HCT116 (cell line): ENCODE measurements at regions not wholly inside any gene's neighbourhood (a gene's known extent, or its start where the extent isn't known, plus 50 kb on each side); places are given as distances from the start of the nearest gene placed in this dataset.

Experiments used
- ATAC-seq: fragments of 200-7000 bp; cut with Tn5 transposase; 2 replicates; pipeline ENCODE4 v1.9.1; 2020; ENCODE audit warnings: mild to moderate bottlenecking, moderate library complexity
- BruUV-seq: library from RNA; stranded (reverse); fragments of 400-500 nt; replicated peaks from 2 replicates; lab custom pipeline; 2021; lab: Mats Ljungman, UMichigan
- CTCF ChIA-PET: fragments of 300-600 bp; sonication (Branson Sonifier 250); formaldehyde crosslinking; loops from one replicate; lab custom pipeline; 2021; ENCODE audit warnings: antibody characterized with exemption; lab: Charles Lee
- POLR2A ChIA-PET: fragments of 300-600, 350-600 bp; sonication (Branson Sonifier 250); formaldehyde crosslinking; loops from one replicate; lab custom pipeline; 2021; ENCODE audit warnings: antibody characterized with exemption; lab: Charles Lee
- RAD21 ChIA-PET, 2 experiments: fragments of 300-600 bp; sonication (Branson Sonifier 250); formaldehyde crosslinking; loops; one replicate each; lab custom pipeline; 2023; ENCODE audit warnings: low total read pairs in 2 of 2; ENCODE audit not compliant: uncharacterized antibody in 2 of 2, unreplicated experiment in 2 of 2, low non-redundant PET in 1 of 2; lab: Charles Lee
- DNase-seq: peaks from one replicate; pipeline ENCODE4 v3.0.0-alpha.2; 2010; ENCODE audit warnings: low read depth, low spot score
- H2AFZ ChIP-seq: fragments of 200-600 bp; shearing (Covaris generic), sonication (generic); 2 replicates; pipeline ENCODE4 v1.6.1; 2017; ENCODE audit warnings: low read depth, mixed run types, mixed read lengths, antibody characterized with exemption, low read length; ENCODE audit not compliant: poor library complexity, severe bottlenecking
- H3K27ac ChIP-seq: 2 replicates; pipeline ENCODE4 v1.5.1; 2012; ENCODE audit warnings: low read depth, low read length
- H3K27me3 ChIP-seq: fragments of 200-600 bp; sonication (generic); 2 replicates; pipeline ENCODE4 v1.6.1; 2016; ENCODE audit warnings: mixed run types, low read length, mixed read lengths; ENCODE audit not compliant: insufficient read depth
- H3K36me3 ChIP-seq, 2 experiments: fragments of 200-500 bp in 1 of 2; fragments of 200-600 bp in 1 of 2; sonication (Bioruptor generic) in 1 of 2; sonication (generic) in 1 of 2; 2 replicates each; pipeline versions ENCODE4 v1.5.1 to v1.6.1; 2014 to 2016; ENCODE audit warnings: low read length in 2 of 2, inconsistent platforms in 1 of 2, mixed read lengths in 1 of 2, mixed run types in 1 of 2; ENCODE audit not compliant: insufficient read depth in 2 of 2, control insufficient read depth in 1 of 2
- H3K4me1 ChIP-seq, 2 experiments: fragments of 200-600 bp in 1 of 2; sonication (generic) in 1 of 2; 2 replicates each; pipeline versions ENCODE4 v1.5.1 to v1.6.1; 2012 to 2017; ENCODE audit warnings: low read length in 2 of 2, inconsistent platforms in 1 of 2, mild to moderate bottlenecking in 1 of 2, mixed read lengths in 1 of 2, mixed run types in 1 of 2, moderate library complexity in 1 of 2; ENCODE audit not compliant: insufficient read depth in 2 of 2, control insufficient read depth in 1 of 2
- H3K4me2 ChIP-seq: fragments of 200-600 bp; sonication (generic); 2 replicates; pipeline ENCODE4 v1.6.1; 2017; ENCODE audit warnings: mixed run types, low read length, mixed read lengths
- H3K4me3 ChIP-seq, 2 experiments: fragments of 200-600 bp in 1 of 2; sonication (generic) in 1 of 2; replicated peaks in 1 of 2; 2 replicates each; pipeline ENCODE4 v1.5.1; 2011 to 2016; ENCODE audit warnings: low read length in 2 of 2, control low read depth in 1 of 2, low read depth in 1 of 2, mild to moderate bottlenecking in 1 of 2, mixed read lengths in 1 of 2, mixed run types in 1 of 2
- H3K79me2 ChIP-seq: fragments of 200-600 bp; sonication (generic); 2 replicates; pipeline ENCODE4 v1.6.1; 2017; ENCODE audit warnings: mild to moderate bottlenecking, mixed run types, low read length, moderate library complexity, mixed read lengths; ENCODE audit not compliant: insufficient read depth
- H3K9ac ChIP-seq: fragments of 200-600 bp; sonication (generic); 2 replicates; pipeline ENCODE4 v1.6.1; 2016; ENCODE audit warnings: low read length, mixed read lengths
- H3K9me2 ChIP-seq: fragments of 200-600 bp; sonication (generic), shearing (Covaris generic); 2 replicates; pipeline ENCODE4 v1.6.1; 2017; ENCODE audit warnings: mixed run types, mild to moderate bottlenecking, moderate library complexity; ENCODE audit not compliant: insufficient read depth
- H3K9me3 ChIP-seq, 2 experiments: fragments of 200-500 bp in 1 of 2; fragments of 200-600 bp in 1 of 2; sonication (Bioruptor generic) in 1 of 2; sonication (generic) in 1 of 2; 2 replicates each; pipeline ENCODE4 v1.6.1; 2014 to 2017; ENCODE audit warnings: low read length in 2 of 2, mixed read lengths in 2 of 2, inconsistent platforms in 1 of 2, low read depth in 1 of 2, mild to moderate bottlenecking in 1 of 2, mixed run types in 1 of 2, moderate library complexity in 1 of 2; ENCODE audit not compliant: control insufficient read depth in 1 of 2, insufficient read depth in 1 of 2
- H4K20me1 ChIP-seq: fragments of 200-600 bp; sonication (generic), shearing (Covaris generic); 2 replicates; pipeline ENCODE4 v1.6.1; 2017; ENCODE audit warnings: mixed run types, mild to moderate bottlenecking, moderate library complexity; ENCODE audit not compliant: insufficient read depth
- CBX3 ChIP-seq: IDR thresholded peaks from 2 replicates; pipeline ENCODE4 v1.6.1; 2012; ENCODE audit warnings: low read depth
- CTCF ChIP-seq, 3 experiments: fragments of 200-600 bp in 1 of 3; sonication (generic) in 1 of 3; IDR thresholded peaks in 2 of 3; conservative IDR thresholded peaks in 1 of 3; 2 replicates each; pipeline ENCODE4 v1.5.1; 2012 to 2017; ENCODE audit warnings: low read depth in 2 of 3, low read length in 2 of 3, antibody characterized with exemption in 1 of 3, borderline replicate concordance in 1 of 3, control low read depth in 1 of 3, mild to moderate bottlenecking in 1 of 3, mixed read lengths in 1 of 3, mixed run types in 1 of 3, moderate library complexity in 1 of 3; ENCODE audit not compliant: insufficient read depth in 1 of 3
- EGR1 ChIP-seq: IDR thresholded peaks from 2 replicates; pipeline ENCODE4 v1.6.1; 2012; ENCODE audit warnings: low read depth
- ELF1 ChIP-seq: IDR thresholded peaks from 2 replicates; pipeline ENCODE4 v1.6.1; 2012; ENCODE audit warnings: low read depth, borderline replicate concordance
- EZH2 ChIP-seq: fragments of 200-600 bp; sonication (generic); IDR thresholded peaks from 2 replicates; pipeline ENCODE4 v1.6.1; 2017; ENCODE audit warnings: antibody characterized with exemption, mixed run types
- FOSL1 ChIP-seq: IDR thresholded peaks from 2 replicates; pipeline ENCODE4 v1.6.1; 2012; ENCODE audit warnings: low read depth
- JUND ChIP-seq: IDR thresholded peaks from 2 replicates; pipeline ENCODE4 v1.6.1; 2012
- MAX ChIP-seq: IDR thresholded peaks from 2 replicates; pipeline ENCODE4 v1.6.1; 2012
- POLR2A ChIP-seq: IDR thresholded peaks from 2 replicates; pipeline ENCODE4 v1.7.0; 2011; ENCODE audit warnings: borderline replicate concordance; ENCODE audit not compliant: insufficient read depth, insufficient read length; ENCODE audit errors: extremely low read depth
- POLR2AphosphoS5 ChIP-seq: IDR thresholded peaks from 2 replicates; pipeline ENCODE4 v1.6.1; 2011; ENCODE audit warnings: mild to moderate bottlenecking, low read depth, low read length, moderate library complexity
- RAD21 ChIP-seq: IDR thresholded peaks from 2 replicates; pipeline ENCODE4 v1.6.1; 2012; ENCODE audit warnings: low read depth, mild to moderate bottlenecking
- SIN3A ChIP-seq: IDR thresholded peaks from 2 replicates; pipeline ENCODE4 v1.6.1; 2012; ENCODE audit warnings: low read depth
- SP1 ChIP-seq: IDR thresholded peaks from 2 replicates; pipeline ENCODE4 v1.6.1; 2012; ENCODE audit warnings: low read depth
- SRF ChIP-seq: IDR thresholded peaks from 2 replicates; pipeline ENCODE4 v1.6.1; 2012; ENCODE audit warnings: low read depth
- YY1 ChIP-seq: IDR thresholded peaks from 2 replicates; pipeline ENCODE4 v1.6.1; 2011; ENCODE audit warnings: low read length, low read depth, moderate library complexity, mild to moderate bottlenecking; ENCODE audit not compliant: insufficient replicate concordance; ENCODE audit errors: extremely low read depth
- ZFX ChIP-seq: fragments of 450-650 bp; IDR thresholded peaks from 2 replicates; pipeline ENCODE4 v1.6.1; 2017
- ZNF274 ChIP-seq: fragments of 200-500 bp; sonication (Bioruptor generic); IDR thresholded peaks from 2 replicates; pipeline ENCODE4 v1.6.1; 2014; ENCODE audit warnings: mild to moderate bottlenecking, low read depth, low read length, inconsistent platforms
- intact Hi-C: fragments of 100-400 bp; cut with micrococcal nuclease; formaldehyde crosslinking; loops from 2 replicates; pipeline ENCODE4 v1.10.0; 2022
- TF ChIP-seq, protein P1 (sequence below): IDR thresholded peaks from 2 replicates; pipeline ENCODE4 v1.6.1; 2012; ENCODE audit warnings: low read depth
- TF ChIP-seq, protein P2 (sequence below): IDR thresholded peaks from 2 replicates; pipeline ENCODE4 v1.6.1; 2012
- TF ChIP-seq, protein P3 (sequence below): IDR thresholded peaks from 2 replicates; pipeline ENCODE4 v1.6.1; 2011; ENCODE audit warnings: mild to moderate bottlenecking, low read length, moderate library complexity; ENCODE audit not compliant: insufficient replicate concordance; ENCODE audit errors: extremely low read depth

GRCh38 chr3:110504901-110505300 is 566.7 kb upstream of the NECTIN3 start:
- intact Hi-C loops: no loop called here
- H3K79me2 ChIP-seq: no peaks in the 10 kb centered on the region
- H3K9me2 ChIP-seq: no peaks in the 10 kb centered on the region
- no peak overlapping the region for H3K27ac ChIP-seq
- H2AFZ ChIP-seq: peak overlapping the region; percentile 68
- no peaks in the 10 kb centered on the region for H4K20me1 ChIP-seq
- BruUV-seq: no TSS peak
- H3K4me1 ChIP-seq: no peaks in the 10 kb centered on the region; a peak in 1 of 4 replicates
- H3K4me3 ChIP-seq: no peak overlapping the region
- TF ChIP-seq EZH2 (no peak), RAD21 (no peak), ZNF274 (no peak), CBX3 (no peak), POLR2A (no peak), FOSL1 (no peak), POLR2AphosphoS5 (no peak), ZFX (no peak), MAX (no peak), SRF (no peak), SP1 (no peak), YY1 (no peak), ELF1 (no peak), CTCF (IDR thresholded peaks at IDR 0.05 in 2 of 3, conservative IDR thresholded peaks at IDR 0.05 in 1 of 3; ENCODE audit: borderline replicate concordance in 1 of 3, insufficient read depth in 1 of 3, low read depth in 2 of 3, low read length in 2 of 3) (no peak), JUND (no peak), EGR1 (no peak), SIN3A (no peak)
- TF ChIP-seq, protein P1, sequence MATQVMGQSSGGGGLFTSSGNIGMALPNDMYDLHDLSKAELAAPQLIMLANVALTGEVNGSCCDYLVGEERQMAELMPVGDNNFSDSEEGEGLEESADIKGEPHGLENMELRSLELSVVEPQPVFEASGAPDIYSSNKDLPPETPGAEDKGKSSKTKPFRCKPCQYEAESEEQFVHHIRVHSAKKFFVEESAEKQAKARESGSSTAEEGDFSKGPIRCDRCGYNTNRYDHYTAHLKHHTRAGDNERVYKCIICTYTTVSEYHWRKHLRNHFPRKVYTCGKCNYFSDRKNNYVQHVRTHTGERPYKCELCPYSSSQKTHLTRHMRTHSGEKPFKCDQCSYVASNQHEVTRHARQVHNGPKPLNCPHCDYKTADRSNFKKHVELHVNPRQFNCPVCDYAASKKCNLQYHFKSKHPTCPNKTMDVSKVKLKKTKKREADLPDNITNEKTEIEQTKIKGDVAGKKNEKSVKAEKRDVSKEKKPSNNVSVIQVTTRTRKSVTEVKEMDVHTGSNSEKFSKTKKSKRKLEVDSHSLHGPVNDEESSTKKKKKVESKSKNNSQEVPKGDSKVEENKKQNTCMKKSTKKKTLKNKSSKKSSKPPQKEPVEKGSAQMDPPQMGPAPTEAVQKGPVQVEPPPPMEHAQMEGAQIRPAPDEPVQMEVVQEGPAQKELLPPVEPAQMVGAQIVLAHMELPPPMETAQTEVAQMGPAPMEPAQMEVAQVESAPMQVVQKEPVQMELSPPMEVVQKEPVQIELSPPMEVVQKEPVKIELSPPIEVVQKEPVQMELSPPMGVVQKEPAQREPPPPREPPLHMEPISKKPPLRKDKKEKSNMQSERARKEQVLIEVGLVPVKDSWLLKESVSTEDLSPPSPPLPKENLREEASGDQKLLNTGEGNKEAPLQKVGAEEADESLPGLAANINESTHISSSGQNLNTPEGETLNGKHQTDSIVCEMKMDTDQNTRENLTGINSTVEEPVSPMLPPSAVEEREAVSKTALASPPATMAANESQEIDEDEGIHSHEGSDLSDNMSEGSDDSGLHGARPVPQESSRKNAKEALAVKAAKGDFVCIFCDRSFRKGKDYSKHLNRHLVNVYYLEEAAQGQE: no peak
- TF ChIP-seq, protein P2, sequence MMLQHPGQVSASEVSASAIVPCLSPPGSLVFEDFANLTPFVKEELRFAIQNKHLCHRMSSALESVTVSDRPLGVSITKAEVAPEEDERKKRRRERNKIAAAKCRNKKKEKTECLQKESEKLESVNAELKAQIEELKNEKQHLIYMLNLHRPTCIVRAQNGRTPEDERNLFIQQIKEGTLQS: no peak
- TF ChIP-seq, protein P3, sequence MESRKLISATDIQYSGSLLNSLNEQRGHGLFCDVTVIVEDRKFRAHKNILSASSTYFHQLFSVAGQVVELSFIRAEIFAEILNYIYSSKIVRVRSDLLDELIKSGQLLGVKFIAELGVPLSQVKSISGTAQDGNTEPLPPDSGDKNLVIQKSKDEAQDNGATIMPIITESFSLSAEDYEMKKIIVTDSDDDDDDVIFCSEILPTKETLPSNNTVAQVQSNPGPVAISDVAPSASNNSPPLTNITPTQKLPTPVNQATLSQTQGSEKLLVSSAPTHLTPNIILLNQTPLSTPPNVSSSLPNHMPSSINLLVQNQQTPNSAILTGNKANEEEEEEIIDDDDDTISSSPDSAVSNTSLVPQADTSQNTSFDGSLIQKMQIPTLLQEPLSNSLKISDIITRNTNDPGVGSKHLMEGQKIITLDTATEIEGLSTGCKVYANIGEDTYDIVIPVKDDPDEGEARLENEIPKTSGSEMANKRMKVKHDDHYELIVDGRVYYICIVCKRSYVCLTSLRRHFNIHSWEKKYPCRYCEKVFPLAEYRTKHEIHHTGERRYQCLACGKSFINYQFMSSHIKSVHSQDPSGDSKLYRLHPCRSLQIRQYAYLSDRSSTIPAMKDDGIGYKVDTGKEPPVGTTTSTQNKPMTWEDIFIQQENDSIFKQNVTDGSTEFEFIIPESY: no peak
- no peaks in the 10 kb centered on the region for H3K27me3 ChIP-seq
- no peak overlapping the region for H3K4me2 ChIP-seq
- POLR2A ChIA-PET: no interaction called here
- ATAC-seq: no peak
- no peak for DNase-seq
- H3K36me3 ChIP-seq: no peaks in the 10 kb centered on the region
- RAD21 ChIA-PET: no interaction called here
- CTCF ChIA-PET: no interaction called here
- H3K9me3 ChIP-seq: no peaks in the 10 kb centered on the region
- no peak overlapping the region for H3K9ac ChIP-seq
